ENCODE measurements at regions not wholly inside any gene's neighbourhood (a gene's known extent, or its start where the extent isn't known, plus 50 kb on each side); places are given as distances from the start of the nearest gene placed in this dataset.

GRCh38 chr17:31696184-31696602 is 162.9 kb downstream of the COPRS start:
- TF ChIP-seq SP1 (IDR thresholded peaks at IDR 0.05) (peak; percentile 35), FOXA2 (IDR thresholded peaks at IDR 0.05) (no peak), CTCF (IDR thresholded peaks at IDR 0.05; ENCODE audit: low read depth, low read length, missing input control) (peak; percentile 30), EGR1 (IDR thresholded peaks at IDR 0.05; ENCODE audit: low read depth in 2 of 2) (no peak), REST (IDR thresholded peaks at IDR 0.05) (peak; percentile 89), TAF1 (conservative IDR thresholded peaks at IDR 0.05) (no peak), GABPA (IDR thresholded peaks at IDR 0.05 in 1 of 2, conservative IDR thresholded peaks at IDR 0.05 in 1 of 2) (no peak)

All from liver (tissue), 3 donors.